ENCODE measurements at regions not wholly inside any gene's neighbourhood (a gene's known extent, or its start where the extent isn't known, plus 50 kb on each side); places are given as distances from the start of the nearest gene placed in this dataset.

DNA sequence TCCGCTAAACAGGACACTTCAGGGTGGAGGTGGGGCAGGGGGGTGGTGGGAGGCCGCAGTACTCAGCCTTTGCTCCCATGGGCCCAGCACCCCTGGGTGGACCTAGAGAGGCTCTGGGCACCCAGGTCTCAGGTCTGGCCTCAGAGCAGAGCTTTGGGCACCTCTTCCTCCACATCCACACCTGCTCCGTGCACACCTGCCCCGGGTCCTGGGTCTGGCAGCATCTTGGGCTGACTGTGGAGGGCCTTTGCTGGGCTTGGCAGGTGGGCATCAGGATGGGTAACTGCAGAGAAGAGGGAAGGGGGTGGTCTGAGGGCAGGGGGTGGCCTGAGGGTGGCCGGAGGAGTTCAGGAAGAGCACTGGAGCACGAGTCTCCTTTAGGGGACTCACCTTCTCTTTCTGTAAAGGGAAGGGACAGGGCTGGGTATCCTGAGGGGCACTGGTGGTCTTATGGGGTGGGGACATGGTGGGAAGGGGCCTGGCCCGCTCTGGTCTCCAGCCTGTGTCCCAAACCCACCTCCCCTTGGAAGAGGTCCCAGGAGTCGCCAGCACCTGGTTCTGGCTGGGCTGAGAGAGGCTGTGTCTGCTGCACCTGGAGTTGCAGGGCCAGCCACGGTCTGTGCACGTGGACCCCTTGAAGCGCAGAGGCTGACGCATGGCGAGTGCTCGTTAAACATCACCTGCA, 106.7 kb upstream of the IER5L start:
- TF ChIP-seq, protein P1, sequence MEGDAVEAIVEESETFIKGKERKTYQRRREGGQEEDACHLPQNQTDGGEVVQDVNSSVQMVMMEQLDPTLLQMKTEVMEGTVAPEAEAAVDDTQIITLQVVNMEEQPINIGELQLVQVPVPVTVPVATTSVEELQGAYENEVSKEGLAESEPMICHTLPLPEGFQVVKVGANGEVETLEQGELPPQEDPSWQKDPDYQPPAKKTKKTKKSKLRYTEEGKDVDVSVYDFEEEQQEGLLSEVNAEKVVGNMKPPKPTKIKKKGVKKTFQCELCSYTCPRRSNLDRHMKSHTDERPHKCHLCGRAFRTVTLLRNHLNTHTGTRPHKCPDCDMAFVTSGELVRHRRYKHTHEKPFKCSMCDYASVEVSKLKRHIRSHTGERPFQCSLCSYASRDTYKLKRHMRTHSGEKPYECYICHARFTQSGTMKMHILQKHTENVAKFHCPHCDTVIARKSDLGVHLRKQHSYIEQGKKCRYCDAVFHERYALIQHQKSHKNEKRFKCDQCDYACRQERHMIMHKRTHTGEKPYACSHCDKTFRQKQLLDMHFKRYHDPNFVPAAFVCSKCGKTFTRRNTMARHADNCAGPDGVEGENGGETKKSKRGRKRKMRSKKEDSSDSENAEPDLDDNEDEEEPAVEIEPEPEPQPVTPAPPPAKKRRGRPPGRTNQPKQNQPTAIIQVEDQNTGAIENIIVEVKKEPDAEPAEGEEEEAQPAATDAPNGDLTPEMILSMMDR (conservative IDR thresholded peaks at IDR 0.05; ENCODE audit: low read depth, low read length): no peak
- DNase-seq (ENCODE audit: low read depth): no peak
- H3K4me3 ChIP-seq (ENCODE audit: low read depth, low read length): no peak overlapping the region

DNA sequence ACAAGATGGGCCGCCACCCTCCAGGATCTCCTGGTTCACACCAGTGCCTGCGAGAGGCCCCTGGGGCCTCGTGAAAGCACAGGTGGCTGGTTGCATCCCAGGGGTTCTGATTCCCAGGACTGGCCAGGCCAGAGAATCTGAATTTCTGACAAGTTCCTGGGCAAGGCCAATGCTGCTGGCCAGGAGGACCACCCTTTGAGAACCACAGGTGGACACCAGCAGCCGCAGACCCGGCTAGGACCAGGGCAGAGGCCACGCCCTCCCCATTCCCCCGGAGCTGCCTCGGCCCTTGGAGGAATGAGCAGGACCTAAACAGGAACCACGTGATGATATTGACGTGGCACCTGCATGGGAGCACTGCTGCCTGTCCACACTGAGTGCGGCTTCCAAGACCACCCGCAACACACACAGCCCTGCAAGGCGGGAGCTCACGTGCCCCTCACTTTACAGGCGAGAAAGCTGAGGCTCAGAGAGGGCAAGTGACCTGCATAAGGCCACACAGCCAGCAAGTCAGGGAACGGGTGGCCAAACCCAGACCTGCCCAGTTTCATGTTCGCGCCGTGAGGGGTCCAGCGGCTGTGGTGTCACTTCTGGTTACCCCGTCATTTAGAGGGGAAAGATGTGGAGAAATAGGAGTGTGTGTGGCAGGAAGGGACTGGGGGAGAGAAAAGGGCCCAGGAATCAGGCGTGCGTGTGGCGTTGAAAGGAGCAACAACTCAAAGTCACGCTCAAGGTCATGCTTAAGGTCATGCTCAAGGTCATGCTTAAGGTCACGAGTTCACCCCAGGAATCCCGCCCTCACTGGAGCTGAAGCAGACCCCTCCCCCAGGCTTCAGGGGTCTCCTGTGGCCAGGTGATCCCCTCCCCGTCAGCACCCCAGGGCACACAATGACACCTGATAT, 105.9 kb upstream of the IER5L start:
- no peak overlapping the region for H3K4me3 ChIP-seq (ENCODE audit: low read depth, low read length)
- TF ChIP-seq, protein P1 (conservative IDR thresholded peaks at IDR 0.05; ENCODE audit: low read depth, low read length): no peak
- DNase-seq (ENCODE audit: low read depth): no peak

DNA sequence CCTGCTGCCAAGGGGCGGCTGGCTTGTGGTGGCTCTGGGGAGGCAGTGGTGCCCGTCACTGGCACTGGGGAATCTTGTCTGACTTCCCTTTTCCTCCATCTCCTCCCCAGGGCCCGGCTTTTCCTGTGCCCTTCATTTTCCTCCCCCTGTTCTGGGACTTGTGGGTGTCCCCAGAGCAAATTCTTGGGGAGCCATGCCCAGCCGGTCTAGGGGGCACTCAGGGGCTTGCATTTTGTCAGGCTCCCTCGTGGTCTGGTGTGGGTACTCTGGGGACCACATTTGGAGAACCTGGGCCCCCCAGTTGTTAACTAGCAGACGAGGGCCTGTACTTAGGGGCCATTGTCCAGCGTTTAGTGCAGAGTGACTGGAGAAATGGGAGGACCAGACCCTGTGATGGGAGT, 105.2 kb upstream of the IER5L start:
- H3K4me3 ChIP-seq (ENCODE audit: low read depth, low read length): no peak overlapping the region
- no peak for DNase-seq (ENCODE audit: low read depth)
- TF ChIP-seq, protein P1 (conservative IDR thresholded peaks at IDR 0.05; ENCODE audit: low read depth, low read length): no peak

DNA sequence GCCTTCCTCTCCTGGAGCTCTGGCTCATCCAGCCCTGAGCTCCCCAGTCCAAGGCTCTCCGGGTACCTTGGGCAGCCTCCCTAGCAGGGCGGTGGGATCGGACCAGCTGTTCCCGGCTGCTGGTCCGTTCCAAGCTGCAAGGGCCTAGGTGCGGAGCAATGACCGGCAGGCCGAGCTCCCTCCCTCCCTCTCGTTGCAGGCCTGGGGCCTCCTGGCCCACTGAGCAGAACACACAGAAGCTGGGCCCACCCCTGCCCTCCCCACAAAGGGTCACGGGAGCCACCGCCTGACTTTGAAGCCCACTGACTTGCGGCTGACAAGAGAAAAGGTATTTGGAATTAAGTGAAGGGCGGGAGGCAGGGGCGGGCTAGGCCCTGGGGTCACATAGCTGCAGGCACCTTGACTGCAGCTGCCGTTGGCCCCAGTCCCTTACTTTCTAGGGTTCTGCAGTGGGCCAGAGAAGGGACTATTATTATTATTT, 104.7 kb upstream of the IER5L start:
- DNase-seq (ENCODE audit: low read depth): no peak
- TF ChIP-seq, protein P1 (conservative IDR thresholded peaks at IDR 0.05; ENCODE audit: low read depth, low read length): no peak
- H3K4me3 ChIP-seq (ENCODE audit: low read depth, low read length): peak overlapping the region; percentile 21

DNA sequence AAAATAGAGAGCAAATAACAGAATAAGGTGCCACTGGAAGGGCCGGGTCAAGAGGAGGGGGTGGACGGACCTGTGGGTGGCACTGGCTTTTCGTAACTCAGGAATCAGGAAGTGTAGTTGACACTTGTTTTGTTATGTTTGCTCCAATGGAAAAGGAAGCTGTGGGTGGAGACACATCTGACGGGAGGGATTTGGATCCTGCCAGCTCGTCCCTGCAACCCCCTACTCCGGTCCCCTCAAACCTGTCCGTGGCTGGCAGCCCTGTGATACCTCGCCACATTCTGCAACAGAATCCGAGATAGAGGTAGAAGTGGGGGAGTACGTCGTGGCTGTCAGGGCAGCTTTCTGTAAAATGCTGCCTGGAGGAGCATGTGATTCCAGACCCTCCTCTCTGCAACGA, 104.2 kb upstream of the IER5L start:
- H3K4me3 ChIP-seq (ENCODE audit: low read depth, low read length): peak overlapping the region; percentile 21
- DNase-seq (ENCODE audit: low read depth): no peak
- TF ChIP-seq, protein P1 (conservative IDR thresholded peaks at IDR 0.05; ENCODE audit: low read depth, low read length): no peak

DNA sequence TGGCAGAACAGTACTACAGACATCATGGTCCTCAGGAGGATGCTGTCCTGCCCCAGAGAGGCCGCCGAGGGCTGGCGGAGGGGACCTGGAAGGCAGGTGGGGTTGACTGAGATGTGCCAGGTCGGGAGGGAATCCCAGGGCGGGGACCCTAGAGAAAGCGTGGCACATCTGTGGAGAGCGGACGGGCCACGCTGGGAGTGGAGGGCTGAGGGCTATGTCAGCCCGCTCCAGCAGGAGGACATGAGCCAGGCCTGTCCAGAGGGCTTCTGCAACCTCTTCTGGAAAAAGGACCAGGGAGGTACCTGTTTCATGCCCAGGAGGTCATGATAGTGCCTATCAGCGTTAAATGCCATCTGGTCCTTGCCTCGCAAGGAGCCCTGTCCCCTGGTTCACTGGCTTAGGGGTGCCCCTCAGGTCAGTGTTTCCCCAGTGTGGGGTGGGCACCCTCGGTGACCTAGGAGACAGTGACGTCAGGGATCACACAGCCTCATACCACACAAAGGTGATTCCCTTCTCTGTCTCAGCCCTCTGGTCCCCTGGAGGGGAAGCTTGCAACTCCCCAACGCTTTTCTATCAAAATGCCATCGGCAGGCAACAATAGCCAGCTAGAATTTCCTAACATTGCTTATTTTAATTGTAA, 103.6 kb upstream of the IER5L start:
- DNase-seq (ENCODE audit: low read depth): no peak
- H3K4me3 ChIP-seq (ENCODE audit: low read depth, low read length): no peak overlapping the region
- TF ChIP-seq, protein P1 (conservative IDR thresholded peaks at IDR 0.05; ENCODE audit: low read depth, low read length): no peak
